ENCODE measurements at regions not wholly inside any gene's neighbourhood (a gene's known extent, or its start where the extent isn't known, plus 50 kb on each side); places are given as distances from the start of the nearest gene placed in this dataset.

DNA sequence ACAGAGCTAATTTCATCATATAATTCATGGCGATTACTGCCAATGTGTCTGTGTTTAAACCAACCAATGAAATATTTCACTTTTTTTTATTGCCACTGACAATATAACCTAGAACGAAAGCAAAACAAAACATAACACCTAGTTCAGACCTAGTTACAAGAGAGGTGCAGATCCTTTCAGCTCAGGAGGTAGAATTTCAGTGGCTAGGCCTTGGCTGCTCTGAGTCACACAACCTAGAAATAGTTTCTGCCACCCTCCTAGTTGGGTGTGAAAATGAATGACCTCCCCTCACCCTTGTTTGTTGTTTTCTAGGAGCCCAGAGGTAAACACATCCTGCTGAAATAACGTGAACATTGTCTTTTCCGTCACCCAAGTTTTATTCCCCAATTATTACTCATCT lies 356.3 kb downstream of the HTR1B start:
- DNase-seq (ENCODE audit: low read depth, low spot score) (no peak), ATAC-seq (no peak)
- Histone ChIP-seq H3K27ac (ENCODE audit: low read length) (no peak overlapping the region; the same call in 1 of the 2 replicates), H3K9me3 (ENCODE audit: control insufficient read depth, insufficient read depth, low read depth, low read length) (0 out of 2 replicates have a peak, but pooled peaks cover 2% of the 10 kb centered on the region), H3K4me3 (ENCODE audit: low read depth in 2 of 2, low read length in 2 of 2) (no peak overlapping the region), H3K4me1 (ENCODE audit: control insufficient read depth, insufficient read depth, low read length) (no peaks in the 10 kb centered on the region), H3K36me3 (ENCODE audit: control insufficient read depth, insufficient read depth, low read length) (no peaks in the 10 kb centered on the region), H3K27me3 (ENCODE audit: control insufficient read depth, insufficient read depth, low read length) (no peaks in the 10 kb centered on the region)
- in situ Hi-C loops (cut with HindIII; ENCODE audit: low pct_unique_long_range_greater_than_20kb, low sequenced_read_pairs) (no loop called here), intact Hi-C loops (cut with micrococcal nuclease; ENCODE audit: unreplicated experiment) (no loop called here)
- CTCF ChIA-PET: no interaction called here
- POLR2A ChIA-PET: no interaction called here
- no TSS peak for BruUV-seq (replicated peaks)
- TF ChIP-seq POLR2AphosphoS5 (IDR thresholded peaks at IDR 0.05; ENCODE audit: low read depth, low read length): no peak
- TF ChIP-seq, protein P1, sequence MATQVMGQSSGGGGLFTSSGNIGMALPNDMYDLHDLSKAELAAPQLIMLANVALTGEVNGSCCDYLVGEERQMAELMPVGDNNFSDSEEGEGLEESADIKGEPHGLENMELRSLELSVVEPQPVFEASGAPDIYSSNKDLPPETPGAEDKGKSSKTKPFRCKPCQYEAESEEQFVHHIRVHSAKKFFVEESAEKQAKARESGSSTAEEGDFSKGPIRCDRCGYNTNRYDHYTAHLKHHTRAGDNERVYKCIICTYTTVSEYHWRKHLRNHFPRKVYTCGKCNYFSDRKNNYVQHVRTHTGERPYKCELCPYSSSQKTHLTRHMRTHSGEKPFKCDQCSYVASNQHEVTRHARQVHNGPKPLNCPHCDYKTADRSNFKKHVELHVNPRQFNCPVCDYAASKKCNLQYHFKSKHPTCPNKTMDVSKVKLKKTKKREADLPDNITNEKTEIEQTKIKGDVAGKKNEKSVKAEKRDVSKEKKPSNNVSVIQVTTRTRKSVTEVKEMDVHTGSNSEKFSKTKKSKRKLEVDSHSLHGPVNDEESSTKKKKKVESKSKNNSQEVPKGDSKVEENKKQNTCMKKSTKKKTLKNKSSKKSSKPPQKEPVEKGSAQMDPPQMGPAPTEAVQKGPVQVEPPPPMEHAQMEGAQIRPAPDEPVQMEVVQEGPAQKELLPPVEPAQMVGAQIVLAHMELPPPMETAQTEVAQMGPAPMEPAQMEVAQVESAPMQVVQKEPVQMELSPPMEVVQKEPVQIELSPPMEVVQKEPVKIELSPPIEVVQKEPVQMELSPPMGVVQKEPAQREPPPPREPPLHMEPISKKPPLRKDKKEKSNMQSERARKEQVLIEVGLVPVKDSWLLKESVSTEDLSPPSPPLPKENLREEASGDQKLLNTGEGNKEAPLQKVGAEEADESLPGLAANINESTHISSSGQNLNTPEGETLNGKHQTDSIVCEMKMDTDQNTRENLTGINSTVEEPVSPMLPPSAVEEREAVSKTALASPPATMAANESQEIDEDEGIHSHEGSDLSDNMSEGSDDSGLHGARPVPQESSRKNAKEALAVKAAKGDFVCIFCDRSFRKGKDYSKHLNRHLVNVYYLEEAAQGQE (IDR thresholded peaks at IDR 0.05; ENCODE audit: insufficient read depth in 1 of 2, low read depth in 2 of 2, low read length in 1 of 2): no peak
- TF ChIP-seq SIN3A (IDR thresholded peaks at IDR 0.05; ENCODE audit: borderline replicate concordance, insufficient read depth, low read depth, low read length): no peak
- no peak for TF ChIP-seq TCF7L2 (IDR thresholded peaks at IDR 0.05; ENCODE audit: low read depth, low read length)
- TF ChIP-seq, protein P2, sequence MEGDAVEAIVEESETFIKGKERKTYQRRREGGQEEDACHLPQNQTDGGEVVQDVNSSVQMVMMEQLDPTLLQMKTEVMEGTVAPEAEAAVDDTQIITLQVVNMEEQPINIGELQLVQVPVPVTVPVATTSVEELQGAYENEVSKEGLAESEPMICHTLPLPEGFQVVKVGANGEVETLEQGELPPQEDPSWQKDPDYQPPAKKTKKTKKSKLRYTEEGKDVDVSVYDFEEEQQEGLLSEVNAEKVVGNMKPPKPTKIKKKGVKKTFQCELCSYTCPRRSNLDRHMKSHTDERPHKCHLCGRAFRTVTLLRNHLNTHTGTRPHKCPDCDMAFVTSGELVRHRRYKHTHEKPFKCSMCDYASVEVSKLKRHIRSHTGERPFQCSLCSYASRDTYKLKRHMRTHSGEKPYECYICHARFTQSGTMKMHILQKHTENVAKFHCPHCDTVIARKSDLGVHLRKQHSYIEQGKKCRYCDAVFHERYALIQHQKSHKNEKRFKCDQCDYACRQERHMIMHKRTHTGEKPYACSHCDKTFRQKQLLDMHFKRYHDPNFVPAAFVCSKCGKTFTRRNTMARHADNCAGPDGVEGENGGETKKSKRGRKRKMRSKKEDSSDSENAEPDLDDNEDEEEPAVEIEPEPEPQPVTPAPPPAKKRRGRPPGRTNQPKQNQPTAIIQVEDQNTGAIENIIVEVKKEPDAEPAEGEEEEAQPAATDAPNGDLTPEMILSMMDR (IDR thresholded peaks at IDR 0.05): no peak

DNA sequence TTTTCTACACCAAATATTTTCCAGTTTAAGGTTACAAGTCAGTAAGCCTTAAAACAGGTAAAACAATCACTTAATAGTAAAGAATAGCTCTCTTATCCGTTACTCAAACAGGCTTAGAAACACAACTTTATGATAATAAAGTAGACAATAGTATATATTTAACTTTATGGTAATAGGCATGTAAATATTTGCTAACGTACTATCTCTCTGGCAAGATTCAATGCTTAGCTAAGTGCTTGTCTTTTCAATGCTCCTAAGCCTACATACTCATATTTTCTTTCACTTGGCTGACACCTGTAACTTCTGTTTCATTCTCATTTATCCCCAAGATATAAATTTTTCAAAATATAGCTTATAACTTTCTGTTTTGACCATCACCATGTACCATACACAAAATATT lies 358.2 kb downstream of the HTR1B start:
- in situ Hi-C loops (cut with HindIII; ENCODE audit: low pct_unique_long_range_greater_than_20kb, low sequenced_read_pairs): no loop called here
- CTCF ChIA-PET: no interaction called here
- H3K4me3 ChIP-seq (ENCODE audit: low read depth in 2 of 2, low read length in 2 of 2): no peak overlapping the region
- no peaks in the 10 kb centered on the region for H3K9me3 ChIP-seq (ENCODE audit: control insufficient read depth, insufficient read depth, low read depth, low read length)
- POLR2A ChIA-PET: no interaction called here
- H3K27ac ChIP-seq (ENCODE audit: low read length): no peak overlapping the region
- ATAC-seq (no peak), DNase-seq (ENCODE audit: low read depth, low spot score) (no peak)
- no peaks in the 10 kb centered on the region for H3K27me3 ChIP-seq (ENCODE audit: control insufficient read depth, insufficient read depth, low read length)
- H3K4me1 ChIP-seq (ENCODE audit: control insufficient read depth, insufficient read depth, low read length): no peaks in the 10 kb centered on the region
- no TSS peak for BruUV-seq (replicated peaks)
- intact Hi-C loops (cut with micrococcal nuclease; ENCODE audit: unreplicated experiment): no loop called here
- H3K36me3 ChIP-seq (ENCODE audit: control insufficient read depth, insufficient read depth, low read length): no peaks in the 10 kb centered on the region
- TF ChIP-seq, protein P2 (IDR thresholded peaks at IDR 0.05): no peak
- TF ChIP-seq, protein P1 (IDR thresholded peaks at IDR 0.05; ENCODE audit: insufficient read depth in 1 of 2, low read depth in 2 of 2, low read length in 1 of 2): no peak
- TF ChIP-seq TCF7L2 (IDR thresholded peaks at IDR 0.05; ENCODE audit: low read depth, low read length) (no peak), POLR2AphosphoS5 (IDR thresholded peaks at IDR 0.05; ENCODE audit: low read depth, low read length) (no peak)

All from Panc1 (cell line).